ENCODE measurements at regions not wholly inside any gene's neighbourhood (a gene's known extent, or its start where the extent isn't known, plus 50 kb on each side); places are given as distances from the start of the nearest gene placed in this dataset.

DNA sequence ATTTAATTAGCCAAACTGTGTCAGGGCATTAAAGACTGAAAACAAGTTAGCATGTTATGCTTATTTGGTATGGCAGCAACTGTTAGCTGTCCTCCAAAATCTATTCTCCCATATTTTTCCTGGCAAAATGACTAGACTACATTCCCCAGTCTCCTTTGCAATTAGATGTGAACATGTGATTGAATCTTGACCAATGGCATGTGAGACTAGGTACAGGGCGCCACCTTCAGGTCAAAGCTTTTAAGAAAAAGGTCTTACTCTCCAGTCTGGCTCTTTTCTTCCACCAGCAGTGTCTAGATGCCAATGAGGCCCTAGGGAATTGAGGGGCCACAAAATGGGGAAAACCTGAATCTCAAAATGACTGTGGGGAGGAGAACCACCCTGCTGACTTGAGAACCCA lies 408.2 kb downstream of the SMARCA1 start:
- Mint-ChIP-seq H3K4me1 (ENCODE audit: unreplicated experiment) (peaks cover 15% of the 10 kb centered on the region), H3K27ac (no peak overlapping the region), H3K27me3 (no peaks in the 10 kb centered on the region), H3K4me3 (no peak overlapping the region), H3K9me3 (no peaks in the 10 kb centered on the region), H3K36me3 (no peaks in the 10 kb centered on the region)
- TF ChIP-seq, protein P1, sequence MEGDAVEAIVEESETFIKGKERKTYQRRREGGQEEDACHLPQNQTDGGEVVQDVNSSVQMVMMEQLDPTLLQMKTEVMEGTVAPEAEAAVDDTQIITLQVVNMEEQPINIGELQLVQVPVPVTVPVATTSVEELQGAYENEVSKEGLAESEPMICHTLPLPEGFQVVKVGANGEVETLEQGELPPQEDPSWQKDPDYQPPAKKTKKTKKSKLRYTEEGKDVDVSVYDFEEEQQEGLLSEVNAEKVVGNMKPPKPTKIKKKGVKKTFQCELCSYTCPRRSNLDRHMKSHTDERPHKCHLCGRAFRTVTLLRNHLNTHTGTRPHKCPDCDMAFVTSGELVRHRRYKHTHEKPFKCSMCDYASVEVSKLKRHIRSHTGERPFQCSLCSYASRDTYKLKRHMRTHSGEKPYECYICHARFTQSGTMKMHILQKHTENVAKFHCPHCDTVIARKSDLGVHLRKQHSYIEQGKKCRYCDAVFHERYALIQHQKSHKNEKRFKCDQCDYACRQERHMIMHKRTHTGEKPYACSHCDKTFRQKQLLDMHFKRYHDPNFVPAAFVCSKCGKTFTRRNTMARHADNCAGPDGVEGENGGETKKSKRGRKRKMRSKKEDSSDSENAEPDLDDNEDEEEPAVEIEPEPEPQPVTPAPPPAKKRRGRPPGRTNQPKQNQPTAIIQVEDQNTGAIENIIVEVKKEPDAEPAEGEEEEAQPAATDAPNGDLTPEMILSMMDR (conservative IDR thresholded peaks at IDR 0.05), result peak; percentile 67
- DNase-seq (ENCODE audit: extremely low spot score, unreplicated experiment), result no peak

DNA sequence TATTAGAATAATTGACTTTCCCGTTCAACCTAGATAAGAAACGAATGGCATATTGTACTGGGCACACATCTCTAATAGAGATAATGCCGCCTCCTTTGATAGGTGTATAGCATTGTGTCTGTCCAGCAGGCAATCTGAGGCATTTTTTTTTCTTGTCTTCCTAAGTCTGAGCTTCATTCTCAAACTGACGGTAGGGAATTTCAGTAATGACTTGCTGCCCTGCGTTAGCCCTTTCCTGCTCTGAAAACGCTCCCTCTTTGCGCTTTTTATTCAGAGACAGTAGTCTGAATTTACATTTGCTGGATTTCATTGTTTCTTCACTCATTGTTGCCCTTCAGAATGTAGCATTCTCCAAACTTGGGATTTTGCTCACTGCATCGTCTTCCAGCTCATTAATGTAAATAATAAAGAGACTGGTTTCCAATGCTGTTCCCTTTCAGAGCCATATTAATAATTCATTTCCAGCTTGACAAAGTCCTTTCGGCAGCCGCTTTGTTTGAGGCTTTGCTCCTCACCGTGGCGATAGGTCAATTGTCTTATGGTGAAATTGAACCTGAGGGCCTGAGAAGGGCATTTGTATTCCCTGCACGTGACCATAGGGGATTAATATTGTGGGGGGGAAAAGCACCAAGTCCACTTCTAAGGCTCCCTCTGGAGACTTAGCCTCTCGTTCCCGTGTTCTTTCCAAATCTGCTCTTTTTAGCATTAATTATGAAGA lies 412.1 kb downstream of the SMARCA1 start:
- no peaks in the 10 kb centered on the region for H3K9me3 Mint-ChIP-seq
- H3K27ac Mint-ChIP-seq, result no peak overlapping the region
- H3K4me3 Mint-ChIP-seq, result no peak overlapping the region
- TF ChIP-seq, protein P1 (conservative IDR thresholded peaks at IDR 0.05), result no peak
- no peaks in the 10 kb centered on the region for H3K27me3 Mint-ChIP-seq
- DNase-seq (ENCODE audit: extremely low spot score, unreplicated experiment), result no peak
- no peaks in the 10 kb centered on the region for H3K36me3 Mint-ChIP-seq
- peaks cover 24% of the 10 kb centered on the region for H3K4me1 Mint-ChIP-seq (ENCODE audit: unreplicated experiment)

DNA sequence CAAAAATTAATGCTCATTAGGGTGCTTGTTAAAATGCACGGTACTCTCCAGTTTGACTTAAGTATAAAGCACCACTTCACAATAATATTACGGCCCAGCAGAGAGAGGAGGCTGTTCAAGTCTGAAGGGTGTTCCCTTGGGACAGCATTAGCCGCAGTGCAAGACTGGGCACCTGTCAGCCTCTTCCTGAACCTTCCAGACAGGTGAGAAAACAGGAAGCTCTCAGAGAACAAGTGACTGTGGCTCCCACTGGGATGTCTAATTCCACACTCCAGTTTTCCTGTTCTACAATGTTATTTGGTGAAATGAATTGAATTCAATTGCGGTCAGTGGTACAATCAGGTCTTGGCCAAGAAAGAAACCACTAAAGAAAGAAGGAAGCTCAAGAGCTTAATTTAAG lies 414.4 kb downstream of the SMARCA1 start:
- Mint-ChIP-seq H3K9me3 (no peaks in the 10 kb centered on the region), H3K4me3 (no peak overlapping the region), H3K4me1 (ENCODE audit: unreplicated experiment) (peaks cover 24% of the 10 kb centered on the region), H3K36me3 (no peaks in the 10 kb centered on the region), H3K27ac (no peak overlapping the region), H3K27me3 (no peaks in the 10 kb centered on the region)
- TF ChIP-seq, protein P1 (conservative IDR thresholded peaks at IDR 0.05), result no peak
- DNase-seq (ENCODE audit: extremely low spot score, unreplicated experiment), result no peak

DNA sequence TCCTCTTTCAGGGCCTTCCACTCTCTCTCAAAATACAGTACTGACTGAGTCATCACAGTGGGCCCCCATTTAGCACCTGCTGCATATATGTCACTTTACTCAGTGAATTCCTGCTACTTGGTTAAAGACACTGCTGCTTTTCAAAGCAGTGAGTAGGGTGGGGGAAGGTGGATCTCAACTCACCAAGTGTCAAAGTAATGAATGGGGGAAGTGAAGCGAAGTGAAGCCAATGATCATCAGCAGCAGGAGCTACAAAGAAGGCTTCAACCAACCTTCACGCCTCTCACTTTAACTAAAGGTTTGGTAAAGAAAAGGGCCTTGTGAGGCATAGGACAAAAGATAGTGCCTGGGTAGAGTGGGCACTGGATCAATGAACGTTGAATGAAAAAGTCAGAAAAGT lies 424.1 kb downstream of the SMARCA1 start:
- H3K4me3 Mint-ChIP-seq, result no peak overlapping the region
- H3K27me3 Mint-ChIP-seq, result no peaks in the 10 kb centered on the region
- TF ChIP-seq, protein P1 (conservative IDR thresholded peaks at IDR 0.05), result no peak
- no peaks in the 10 kb centered on the region for H3K36me3 Mint-ChIP-seq
- no peak for DNase-seq (ENCODE audit: extremely low spot score, unreplicated experiment)
- no peaks in the 10 kb centered on the region for H3K9me3 Mint-ChIP-seq
- no peak overlapping the region for H3K27ac Mint-ChIP-seq
- no peaks in the 10 kb centered on the region for H3K4me1 Mint-ChIP-seq (ENCODE audit: unreplicated experiment)

DNA sequence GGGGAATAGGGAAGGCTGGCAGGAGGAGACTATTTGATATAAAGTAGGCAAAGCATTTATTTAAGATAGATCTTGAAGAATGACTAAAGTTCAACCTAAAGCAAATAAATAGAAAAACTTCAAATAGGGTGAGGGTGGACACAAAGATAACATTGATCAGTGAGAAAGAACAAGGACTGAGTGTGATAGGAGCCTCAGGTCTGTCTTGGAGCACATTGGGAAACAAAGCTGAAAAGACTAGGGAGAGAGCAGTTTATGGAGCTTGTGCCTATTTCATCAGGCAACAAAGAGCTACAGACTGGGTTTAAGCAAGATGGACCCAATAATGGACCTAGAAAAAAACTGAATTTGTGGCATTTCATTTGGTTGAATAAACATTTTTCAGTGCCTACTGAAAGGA lies 425.6 kb downstream of the SMARCA1 start:
- H3K9me3 Mint-ChIP-seq, result no peaks in the 10 kb centered on the region
- H3K4me1 Mint-ChIP-seq (ENCODE audit: unreplicated experiment), result no peaks in the 10 kb centered on the region
- no peaks in the 10 kb centered on the region for H3K27me3 Mint-ChIP-seq
- DNase-seq (ENCODE audit: extremely low spot score, unreplicated experiment), result no peak
- no peaks in the 10 kb centered on the region for H3K36me3 Mint-ChIP-seq
- H3K4me3 Mint-ChIP-seq, result no peak overlapping the region
- no peak overlapping the region for H3K27ac Mint-ChIP-seq
- TF ChIP-seq, protein P1 (conservative IDR thresholded peaks at IDR 0.05), result no peak

Data from type B pancreatic cell (in vitro differentiated cells).